Common myeloid progenitor, CD34-positive (primary cell): ENCODE measurements at regions not wholly inside any gene's neighbourhood (a gene's known extent, or its start where the extent isn't known, plus 50 kb on each side); places are given as distances from the start of the nearest gene placed in this dataset.

ENCODE experiments used
- CTCF ChIA-PET: fragments of 350-600 bp; sonication (Branson Sonifier 250); formaldehyde crosslinking; loops from one replicate; lab custom pipeline; 2021; ENCODE audit warnings: antibody characterized with exemption; lab: Charles Lee
- POLR2A ChIA-PET: fragments of 350-600 bp; sonication (Branson Sonifier 250); formaldehyde crosslinking; loops from one replicate; lab custom pipeline; 2021; ENCODE audit warnings: antibody characterized with exemption; lab: Charles Lee
- DNase-seq, 3 donors: peaks; one replicate each; pipeline versions ENCODE4 v3.0.0 to v3.0.0-alpha.2; 2013
- H3K27ac ChIP-seq, 2 experiments: 1 replicate in 1 of 2; 2 replicates in 1 of 2; pipeline ENCODE4 v1.7.0; 2013; ENCODE audit warnings: inconsistent platforms in 2 of 2, low read length in 2 of 2, mild to moderate bottlenecking in 2 of 2, low read depth in 1 of 2, moderate library complexity in 1 of 2; ENCODE audit not compliant: severe bottlenecking in 2 of 2, insufficient read depth in 1 of 2, poor library complexity in 1 of 2
- H3K27me3 ChIP-seq, 5 experiments: replicated peaks in 2 of 5; 1 replicate in 3 of 5; 2 replicates in 2 of 5; pipeline versions ENCODE4 v1.6.1 to v1.7.0; 2013; ENCODE audit warnings: low read length in 4 of 5, mild to moderate bottlenecking in 2 of 5, moderate library complexity in 2 of 5, inconsistent platforms in 1 of 5; ENCODE audit not compliant: insufficient read depth in 5 of 5, control insufficient read depth in 4 of 5
- H3K36me3 ChIP-seq, 4 experiments: 1 replicate in 2 of 4; 2 replicates in 2 of 4; pipeline versions ENCODE4 v1.6.1 to v1.7.0; 2013; ENCODE audit warnings: low read length in 3 of 4, control low read depth in 1 of 4, mild to moderate bottlenecking in 1 of 4; ENCODE audit not compliant: control insufficient read depth in 4 of 4, insufficient read depth in 4 of 4
- H3K4me1 ChIP-seq, 4 experiments: 1 replicate in 3 of 4; 2 replicates in 1 of 4; pipeline versions ENCODE4 v1.6.1 to v1.7.1; 2013; ENCODE audit warnings: low read length in 3 of 4, mild to moderate bottlenecking in 3 of 4, control low read depth in 1 of 4, inconsistent platforms in 1 of 4, moderate library complexity in 1 of 4; ENCODE audit not compliant: control insufficient read depth in 4 of 4, insufficient read depth in 4 of 4; ENCODE audit errors: control extremely low read depth in 1 of 4
- H3K4me3 ChIP-seq, 7 experiments: 1 replicate in 4 of 7; 2 replicates in 3 of 7; pipeline versions ENCODE4 v1.5.1 to v1.7.0; 2013; ENCODE audit warnings: mild to moderate bottlenecking in 7 of 7, low read length in 6 of 7, moderate library complexity in 6 of 7, inconsistent platforms in 2 of 7, low read depth in 2 of 7, control low read depth in 1 of 7; ENCODE audit not compliant: insufficient read depth in 4 of 7, control insufficient read depth in 1 of 7; ENCODE audit errors: extremely low read depth in 1 of 7
- H3K9me3 ChIP-seq, 5 experiments: 1 replicate in 4 of 5; 2 replicates in 1 of 5; pipeline versions ENCODE4 v1.6.1 to v1.7.1; 2013; ENCODE audit warnings: low read length in 4 of 5, mild to moderate bottlenecking in 2 of 5, inconsistent platforms in 1 of 5, low read depth in 1 of 5, moderate library complexity in 1 of 5; ENCODE audit not compliant: control insufficient read depth in 4 of 5, insufficient read depth in 2 of 5; ENCODE audit errors: control extremely low read depth in 1 of 5
- WGBS: methylation state at CpG from one replicate; pipeline ENCODE4 v1.1.5; 2013; ENCODE audit not compliant: insufficient coverage; 5-methylcytosine and 5-hydroxymethylcytosine counted together

DNA sequence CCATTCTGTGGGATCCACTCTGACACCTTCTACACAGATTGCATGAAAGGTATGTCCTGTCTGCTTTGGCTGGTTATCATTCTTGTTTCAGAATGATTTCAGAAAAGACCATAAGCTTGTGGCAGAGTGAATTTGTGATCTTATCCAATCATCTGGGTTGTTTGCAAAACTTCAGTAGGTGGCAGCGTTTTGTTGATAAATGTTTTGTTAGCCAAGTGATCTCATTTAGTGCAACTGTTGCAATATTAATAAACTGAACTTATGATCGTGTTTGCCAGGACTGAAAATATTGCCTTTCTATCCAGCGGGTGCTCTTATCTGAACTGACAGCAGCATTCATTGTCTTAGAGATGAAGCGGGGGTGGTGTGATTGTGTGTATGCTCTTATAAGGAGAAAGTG, 613.2 kb upstream of the NOX3 start:
- CTCF ChIA-PET: interaction anchor here (1.0 to 1.5 kb wide), 5 partner anchors 12 to 406 kb away, joined by 3 to 4 read pairs (median 3); no protein-coding TSS in a partner anchor
- peak; percentile 36 to 65 (median 58) for DNase-seq
- Histone ChIP-seq H3K27ac (peak overlapping the region in 1 of 2 experiments; percentile 59), H3K4me1 (peaks cover 3 to 31% (median 8%) of the 10 kb centered on the region in 4 experiments), H3K27me3 (no peaks in the 10 kb centered on the region), H3K9me3 (peaks cover 0 to 5% (median 3%) of the 10 kb centered on the region in 5 experiments), H3K4me3 (no peak overlapping the region), H3K36me3 (peaks cover 0 to 8% (median under 1%) of the 10 kb centered on the region in 4 experiments)
- POLR2A ChIA-PET: no interaction called here
- WGBS: 48% methylated on average over 4 of the region's 4 CpGs

- no peak overlapping the region for H3K4me3 ChIP-seq
- H3K27me3 ChIP-seq: no peaks in the 10 kb centered on the region
- H3K4me1 ChIP-seq: peaks cover 3 to 31% (median 8%) of the 10 kb centered on the region in 4 experiments
- no peak for DNase-seq
- WGBS: no CpG with 5 or more reads among the region's 3 CpGs
- H3K9me3 ChIP-seq: peaks cover 0 to 4% (median 3%) of the 10 kb centered on the region in 5 experiments
- H3K36me3 ChIP-seq: peaks cover 0 to 5% (median 0%) of the 10 kb centered on the region in 4 experiments
- H3K27ac ChIP-seq: peak overlapping the region in 1 of 2 experiments; percentile 15
- ChIA-PET CTCF (interaction anchor here (1.2 to 2.1 kb wide), 2 partner anchors 12 to 18 kb away, joined by 3 to 8 read pairs; no protein-coding TSS in a partner anchor), POLR2A (no interaction called here)
These were observed 610.2 kb upstream of the NOX3 start for GRCh38 chr6:156065849-156066248.

GRCh38 chr6:156062091-156062563, 606.5 kb upstream of the NOX3 start:
- CTCF ChIA-PET: no interaction called here
- DNase-seq: no peak
- WGBS: 100% methylated on average over 1 of the region's 2 CpGs
- no peak overlapping the region for H3K27ac ChIP-seq
- H3K4me1 ChIP-seq: peaks cover 0 to 21% (median 6%) of the 10 kb centered on the region in 4 experiments
- H3K4me3 ChIP-seq: no peak overlapping the region
- no peaks in the 10 kb centered on the region for H3K27me3 ChIP-seq
- peaks cover 0 to 5% (median 1%) of the 10 kb centered on the region in 4 experiments for H3K36me3 ChIP-seq
- POLR2A ChIA-PET: no interaction called here
- peaks cover 0 to 4% (median 3%) of the 10 kb centered on the region in 5 experiments for H3K9me3 ChIP-seq

- CTCF ChIA-PET: no interaction called here
- 87% methylated on average over 6 of the region's 6 CpGs for WGBS
- POLR2A ChIA-PET: no interaction called here
These were observed 605.8 kb upstream of the NOX3 start for GRCh38 chr6:156061465-156061864.

GRCh38 chr6:156060013-156060412, 604.4 kb upstream of the NOX3 start:
- peak; percentile 56 to 91 (median 85) for DNase-seq
- Histone ChIP-seq H3K36me3 (peaks cover 0 to 5% (median 1%) of the 10 kb centered on the region in 4 experiments), H3K9me3 (peaks cover 0 to 9% (median 3%) of the 10 kb centered on the region in 5 experiments), H3K27me3 (no peaks in the 10 kb centered on the region), H3K4me1 (peaks cover 0 to 12% (median 4%) of the 10 kb centered on the region in 4 experiments), H3K27ac (peak overlapping the region in 1 of 2 experiments; percentile 16), H3K4me3 (no peak overlapping the region)
- ChIA-PET POLR2A (no interaction called here), CTCF (no interaction called here)
- WGBS: 92% methylated on average over 2 of the region's 4 CpGs

More at GRCh38 chr6:156061465-156061864, 605.8 kb upstream of the NOX3 start:
- no peak for DNase-seq
- H3K27ac ChIP-seq: no peak overlapping the region
- H3K9me3 ChIP-seq: peaks cover 0 to 4% (median 3%) of the 10 kb centered on the region in 5 experiments
- no peak overlapping the region for H3K4me3 ChIP-seq
- peaks cover 0 to 5% (median 1%) of the 10 kb centered on the region in 4 experiments for H3K36me3 ChIP-seq
- peaks cover 0 to 16% (median 4%) of the 10 kb centered on the region in 4 experiments for H3K4me1 ChIP-seq
- no peaks in the 10 kb centered on the region for H3K27me3 ChIP-seq

- peak in 2 of 3 donors; percentile 29 to 38 for DNase-seq
- Histone ChIP-seq H3K4me3 (no peak overlapping the region), H3K27ac (no peak overlapping the region), H3K9me3 (peaks cover 0 to 10% (median 0%) of the 10 kb centered on the region in 5 experiments), H3K4me1 (peaks cover 0 to 12% (median 4%) of the 10 kb centered on the region in 4 experiments), H3K36me3 (peaks cover 0 to 3% (median 0%) of the 10 kb centered on the region in 4 experiments), H3K27me3 (no peaks in the 10 kb centered on the region)
- WGBS: no CpG with 5 or more reads among the region's 2 CpGs
- CTCF ChIA-PET: no interaction called here
- POLR2A ChIA-PET: no interaction called here
These were observed 602.7 kb upstream of the NOX3 start for GRCh38 chr6:156058356-156058755.

- no peak for DNase-seq
- ChIA-PET CTCF (interaction anchor here (0.8 kb wide), 1 partner anchor 11 kb away, joined by 3 read pairs; no protein-coding TSS in a partner anchor), POLR2A (no interaction called here)
- Histone ChIP-seq H3K9me3 (peaks cover 0 to 10% (median 0%) of the 10 kb centered on the region in 5 experiments), H3K27ac (no peak overlapping the region), H3K27me3 (no peaks in the 10 kb centered on the region), H3K36me3 (peaks cover 0 to 3% (median 1%) of the 10 kb centered on the region in 4 experiments), H3K4me1 (peaks cover 0 to 12% (median 4%) of the 10 kb centered on the region in 4 experiments), H3K4me3 (no peak overlapping the region)
- WGBS: 92% methylated on average over 5 of the region's 5 CpGs
These were observed 602.2 kb upstream of the NOX3 start for GRCh38 chr6:156057869-156058268.
